Fibroblast of peridontal ligament (primary cell): ENCODE measurements at regions not wholly inside any gene's neighbourhood (a gene's known extent, or its start where the extent isn't known, plus 50 kb on each side); places are given as distances from the start of the nearest gene placed in this dataset.
A peak's percentile ranks its signal among the peaks of the same experiment; 100 is the strongest.
"Not testable (repeated sequence)": the region's sequence is repeated elsewhere in the genome, so short reads cannot be mapped to it uniquely, and the experiment has no call there.

Experiments used
- DNase-seq: peaks from one replicate; pipeline ENCODE4 v3.0.0-alpha.2; 2010; ENCODE audit errors: extremely low read depth

GRCh38 chr4:133324491-133324890, 175.4 kb downstream of the PCDH10 start:
- no peak for DNase-seq

GRCh38 chr4:133323670-133324069, 174.6 kb downstream of the PCDH10 start:
- DNase-seq, result no peak

- DNase-seq, result peak; percentile 45
Measured at GRCh38 chr4:133320576-133321170, 171.6 kb downstream of the PCDH10 start.

GRCh38 chr4:133316909-133317308, 167.8 kb downstream of the PCDH10 start:
- DNase-seq, result peak; percentile 18

GRCh38 chr4:133314991-133315390, 165.9 kb downstream of the PCDH10 start:
- DNase-seq, result no peak

- DNase-seq, result no peak
Measured at GRCh38 chr4:133287396-133287795, 138.3 kb downstream of the PCDH10 start.

DNA sequence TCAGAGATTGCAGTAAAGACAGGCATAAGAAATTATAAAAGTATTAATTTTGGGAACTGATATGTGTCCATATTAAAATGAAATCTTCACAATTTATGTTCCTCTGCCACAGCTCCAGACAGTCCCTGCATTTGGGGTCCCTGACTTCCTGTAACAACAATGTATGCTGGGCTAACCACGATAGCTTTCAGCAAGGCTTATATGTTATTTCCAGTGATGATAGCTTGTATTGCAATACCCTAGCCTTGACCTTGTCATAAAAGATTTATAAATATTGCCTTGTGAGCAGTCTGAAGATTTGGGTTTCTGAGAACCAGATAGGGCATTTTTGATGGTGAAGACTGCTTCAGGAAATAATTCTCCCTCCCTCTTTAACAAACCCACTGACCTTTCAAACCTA, 129.5 kb downstream of the PCDH10 start:
- no peak for DNase-seq

- not testable (repeated sequence) for DNase-seq
Measured at GRCh38 chr4:133277940-133278339, 128.8 kb downstream of the PCDH10 start.

DNA sequence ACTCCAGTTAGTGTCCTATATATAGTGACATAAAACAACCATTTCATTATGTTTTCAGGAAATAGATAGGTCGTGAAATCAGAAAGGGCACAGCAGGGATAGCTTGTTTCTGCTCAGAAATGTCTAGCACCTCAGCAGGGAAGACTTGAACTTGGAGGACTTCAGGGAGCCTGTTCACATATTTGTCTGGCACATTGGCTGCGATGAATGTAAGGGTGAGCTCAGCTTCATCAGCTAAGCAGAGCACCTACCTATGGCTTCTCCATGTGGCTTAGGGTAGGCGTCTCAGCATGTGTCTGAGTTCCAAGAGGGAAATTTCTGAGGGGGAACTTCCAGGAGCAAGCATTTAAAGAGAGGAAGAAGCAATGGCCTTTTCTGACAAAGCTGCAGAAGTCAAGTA, 126.2 kb downstream of the PCDH10 start:
- no peak for DNase-seq

GRCh38 chr4:133273401-133273800, 124.3 kb downstream of the PCDH10 start:
- no peak for DNase-seq

- no peak for DNase-seq
Measured at GRCh38 chr4:133270021-133270570, 121.0 kb downstream of the PCDH10 start.

- DNase-seq, result no peak
Measured at GRCh38 chr4:133268205-133268604, 119.1 kb downstream of the PCDH10 start.

- not testable (repeated sequence) for DNase-seq
Measured at GRCh38 chr4:133267506-133267905, 118.4 kb downstream of the PCDH10 start.

GRCh38 chr4:133266966-133267365, 117.9 kb downstream of the PCDH10 start:
- DNase-seq, result not testable (repeated sequence)

DNA sequence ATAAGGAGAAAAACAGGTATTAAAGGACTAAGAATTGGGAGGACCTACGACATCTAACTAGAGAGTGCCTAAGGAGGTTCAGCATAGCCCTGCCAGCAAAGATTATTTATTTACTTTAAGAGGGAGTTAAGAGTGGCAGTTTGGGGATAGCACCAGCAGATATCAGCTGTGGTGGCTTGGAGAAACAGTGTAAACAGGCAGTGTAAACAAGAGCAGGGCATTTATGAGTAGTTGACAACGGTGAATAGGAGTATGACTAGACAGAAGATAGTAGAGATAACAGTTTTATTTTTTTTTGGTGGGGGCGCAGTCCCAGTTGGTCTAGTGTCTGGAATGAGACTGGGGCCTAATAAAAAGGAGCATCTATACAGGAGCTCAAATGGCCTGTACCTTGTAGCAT, 115.2 kb downstream of the PCDH10 start:
- not testable (repeated sequence) for DNase-seq

DNA sequence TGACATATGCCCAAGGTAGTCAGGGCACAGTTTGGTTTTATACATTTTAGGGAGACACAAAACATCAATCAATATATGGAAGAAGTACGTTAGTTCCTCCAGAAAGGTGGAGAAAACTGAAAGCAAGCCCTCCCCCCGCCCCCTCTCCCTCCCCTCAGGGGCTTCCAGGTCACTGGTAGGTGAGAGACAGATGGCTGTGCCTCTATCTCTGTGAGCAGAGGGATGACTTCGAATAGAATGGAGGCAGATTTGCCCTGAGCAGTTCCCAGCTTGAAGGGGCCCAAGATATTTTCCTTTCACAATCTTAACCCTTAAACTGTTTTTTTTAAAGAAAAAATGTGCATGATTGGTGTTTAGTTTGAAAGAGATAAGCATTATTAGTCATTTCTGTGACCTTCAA, 114.0 kb downstream of the PCDH10 start:
- DNase-seq, result no peak

DNA sequence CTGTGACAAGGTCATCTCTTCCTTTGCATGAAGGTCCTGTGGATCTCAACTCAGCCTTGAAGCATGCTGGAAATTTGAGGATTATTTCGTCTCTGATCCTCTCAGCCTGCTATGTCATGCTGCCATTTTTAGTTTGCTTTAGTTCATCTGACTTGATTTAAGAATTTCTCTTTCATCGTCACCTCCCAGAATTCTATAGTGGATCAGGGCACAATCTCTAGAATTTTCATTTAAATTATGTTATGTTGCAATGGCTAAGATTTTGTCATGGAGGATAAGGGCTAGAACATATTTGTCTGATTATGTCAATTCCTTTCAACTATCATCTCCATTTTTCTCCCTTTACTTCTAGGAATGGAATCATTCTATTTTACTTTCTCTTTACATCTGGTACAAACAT, 98.8 kb downstream of the PCDH10 start:
- no peak for DNase-seq

- no peak for DNase-seq
Measured at GRCh38 chr4:133245226-133245625, 96.1 kb downstream of the PCDH10 start.
